ENCODE measurements at regions not wholly inside any gene's neighbourhood (a gene's known extent, or its start where the extent isn't known, plus 50 kb on each side); places are given as distances from the start of the nearest gene placed in this dataset.
A peak's percentile ranks its signal among the peaks of the same experiment; 100 is the strongest.
"Not testable (repeated sequence)": the region's sequence is repeated elsewhere in the genome, so short reads cannot be mapped to it uniquely, and the experiment has no call there.

- DNase-seq: no peak
Observed at GRCh38 chr13:60214213-60215055, 50.7 kb upstream of the DIAPH3 start.

GRCh38 chr13:60220072-60220471 lies 56.3 kb upstream of the DIAPH3 start:
- no peak for DNase-seq

- no peak for DNase-seq
Observed at GRCh38 chr13:60221581-60221980, 57.9 kb upstream of the DIAPH3 start.

GRCh38 chr13:60226507-60226906 lies 62.8 kb upstream of the DIAPH3 start:
- DNase-seq: no peak

GRCh38 chr13:60227158-60227557 lies 63.4 kb upstream of the DIAPH3 start:
- DNase-seq: no peak

GRCh38 chr13:60229708-60230272 lies 66.1 kb upstream of the DIAPH3 start:
- DNase-seq: no peak

- no peak for DNase-seq
Observed at GRCh38 chr13:60230593-60230992, 66.9 kb upstream of the DIAPH3 start.

GRCh38 chr13:60242043-60242595 lies 78.4 kb upstream of the DIAPH3 start:
- no peak for DNase-seq

- DNase-seq: no peak
Observed at GRCh38 chr13:60244381-60244780, 80.7 kb upstream of the DIAPH3 start.

GRCh38 chr13:60251419-60251818 lies 87.7 kb upstream of the DIAPH3 start:
- DNase-seq: not testable (repeated sequence)

- DNase-seq: no peak
Observed at GRCh38 chr13:60258349-60258748, 94.6 kb upstream of the DIAPH3 start.

GRCh38 chr13:60260440-60260839 lies 96.7 kb upstream of the DIAPH3 start:
- no peak for DNase-seq

GRCh38 chr13:60261432-60262351 lies 98.0 kb upstream of the DIAPH3 start:
- no peak for DNase-seq

- no peak for DNase-seq
Observed at GRCh38 chr13:60265566-60265965, 101.8 kb upstream of the DIAPH3 start.

GRCh38 chr13:60267498-60268202 lies 103.9 kb upstream of the DIAPH3 start:
- peak; percentile 19 for DNase-seq

- DNase-seq: no peak
Observed at GRCh38 chr13:60268203-60268555, 104.5 kb upstream of the DIAPH3 start.

GRCh38 chr13:60273971-60274527 lies 110.3 kb upstream of the DIAPH3 start:
- no peak for DNase-seq

GRCh38 chr13:60274655-60275054 lies 110.9 kb upstream of the DIAPH3 start:
- DNase-seq: no peak

- DNase-seq: no peak
Observed at GRCh38 chr13:60275208-60275607, 111.5 kb upstream of the DIAPH3 start.

GRCh38 chr13:60280524-60280923 lies 116.5 kb upstream of the TDRD3 start:
- DNase-seq: not testable (repeated sequence)

- DNase-seq: no peak
Observed at GRCh38 chr13:60282186-60282585, 114.8 kb upstream of the TDRD3 start.

GRCh38 chr13:60282708-60283107 lies 114.3 kb upstream of the TDRD3 start:
- no peak for DNase-seq
